ENCODE measurements at regions not wholly inside any gene's neighbourhood (a gene's known extent, or its start where the extent isn't known, plus 50 kb on each side); places are given as distances from the start of the nearest gene placed in this dataset.

DNA sequence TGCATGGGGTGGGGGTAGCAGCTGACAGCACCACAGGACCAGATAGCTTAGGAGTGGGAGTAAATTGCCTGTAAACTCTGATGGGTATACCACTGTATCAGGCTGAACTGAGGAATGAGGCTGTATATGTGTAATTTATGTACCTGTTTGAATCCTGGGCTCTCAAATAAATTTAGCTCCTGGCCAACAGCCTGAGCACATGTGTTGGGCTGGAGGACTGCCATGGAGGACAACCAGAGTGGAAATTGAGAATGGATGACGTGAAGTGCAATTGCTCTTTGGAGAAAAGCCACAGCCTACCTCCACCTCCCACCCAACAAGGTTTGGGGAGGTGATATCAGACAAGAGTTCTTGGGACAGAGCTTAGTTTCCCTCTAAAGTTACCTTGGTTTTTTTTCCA lies 328.6 kb upstream of the PROK2 start:
- intact Hi-C loops (cut with micrococcal nuclease), result no loop called here
- H3K27me3 Mint-ChIP-seq, result peaks cover 13% of the 10 kb centered on the region
- no peak overlapping the region for H3K4me3 Mint-ChIP-seq
- H3K36me3 Mint-ChIP-seq (ENCODE audit: low read depth), result no peaks in the 10 kb centered on the region
- no peaks in the 10 kb centered on the region for H3K4me1 Mint-ChIP-seq
- H3K27ac Mint-ChIP-seq, result no peak overlapping the region
- ChIA-PET POLR2A (no interaction called here), CTCF (no interaction called here)
- DNase-seq (no peak), ATAC-seq (ENCODE audit: low read depth) (no peak)
- H3K9me3 Mint-ChIP-seq, result no peaks in the 10 kb centered on the region
- TF ChIP-seq, protein P1, sequence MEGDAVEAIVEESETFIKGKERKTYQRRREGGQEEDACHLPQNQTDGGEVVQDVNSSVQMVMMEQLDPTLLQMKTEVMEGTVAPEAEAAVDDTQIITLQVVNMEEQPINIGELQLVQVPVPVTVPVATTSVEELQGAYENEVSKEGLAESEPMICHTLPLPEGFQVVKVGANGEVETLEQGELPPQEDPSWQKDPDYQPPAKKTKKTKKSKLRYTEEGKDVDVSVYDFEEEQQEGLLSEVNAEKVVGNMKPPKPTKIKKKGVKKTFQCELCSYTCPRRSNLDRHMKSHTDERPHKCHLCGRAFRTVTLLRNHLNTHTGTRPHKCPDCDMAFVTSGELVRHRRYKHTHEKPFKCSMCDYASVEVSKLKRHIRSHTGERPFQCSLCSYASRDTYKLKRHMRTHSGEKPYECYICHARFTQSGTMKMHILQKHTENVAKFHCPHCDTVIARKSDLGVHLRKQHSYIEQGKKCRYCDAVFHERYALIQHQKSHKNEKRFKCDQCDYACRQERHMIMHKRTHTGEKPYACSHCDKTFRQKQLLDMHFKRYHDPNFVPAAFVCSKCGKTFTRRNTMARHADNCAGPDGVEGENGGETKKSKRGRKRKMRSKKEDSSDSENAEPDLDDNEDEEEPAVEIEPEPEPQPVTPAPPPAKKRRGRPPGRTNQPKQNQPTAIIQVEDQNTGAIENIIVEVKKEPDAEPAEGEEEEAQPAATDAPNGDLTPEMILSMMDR (IDR thresholded peaks at IDR 0.05), result no peak

DNA sequence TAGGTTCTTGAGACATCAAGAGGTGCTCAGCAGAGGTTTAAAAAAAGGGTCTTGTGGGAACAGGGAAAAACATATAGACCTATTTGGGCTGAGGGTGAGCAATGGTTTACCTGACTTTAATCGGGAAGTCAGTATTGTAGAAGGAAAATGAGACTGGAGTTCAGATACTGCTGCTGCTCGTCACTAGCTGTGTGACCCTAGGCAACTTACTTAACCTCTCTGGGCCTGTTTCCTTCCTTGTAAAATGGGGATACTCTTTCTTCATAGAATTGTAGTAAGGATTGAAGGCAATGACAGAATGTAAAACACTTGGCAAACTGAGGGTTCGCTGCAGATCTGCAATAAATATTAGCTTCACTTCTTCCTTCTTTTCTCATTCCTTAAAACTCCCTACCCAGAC lies 327.5 kb upstream of the PROK2 start:
- Mint-ChIP-seq H3K27me3 (peaks cover 13% of the 10 kb centered on the region), H3K4me3 (no peak overlapping the region), H3K36me3 (ENCODE audit: low read depth) (no peaks in the 10 kb centered on the region), H3K4me1 (no peaks in the 10 kb centered on the region), H3K9me3 (no peaks in the 10 kb centered on the region), H3K27ac (no peak overlapping the region)
- CTCF ChIA-PET, result no interaction called here
- POLR2A ChIA-PET, result interaction anchor here (1.2 kb wide), 1 partner anchor 10 kb away, joined by 3 read pairs; no protein-coding TSS in a partner anchor
- TF ChIP-seq, protein P1 (IDR thresholded peaks at IDR 0.05), result no peak
- no peak for ATAC-seq (ENCODE audit: low read depth)
- no peak for DNase-seq
- intact Hi-C loops (cut with micrococcal nuclease), result no loop called here

DNA sequence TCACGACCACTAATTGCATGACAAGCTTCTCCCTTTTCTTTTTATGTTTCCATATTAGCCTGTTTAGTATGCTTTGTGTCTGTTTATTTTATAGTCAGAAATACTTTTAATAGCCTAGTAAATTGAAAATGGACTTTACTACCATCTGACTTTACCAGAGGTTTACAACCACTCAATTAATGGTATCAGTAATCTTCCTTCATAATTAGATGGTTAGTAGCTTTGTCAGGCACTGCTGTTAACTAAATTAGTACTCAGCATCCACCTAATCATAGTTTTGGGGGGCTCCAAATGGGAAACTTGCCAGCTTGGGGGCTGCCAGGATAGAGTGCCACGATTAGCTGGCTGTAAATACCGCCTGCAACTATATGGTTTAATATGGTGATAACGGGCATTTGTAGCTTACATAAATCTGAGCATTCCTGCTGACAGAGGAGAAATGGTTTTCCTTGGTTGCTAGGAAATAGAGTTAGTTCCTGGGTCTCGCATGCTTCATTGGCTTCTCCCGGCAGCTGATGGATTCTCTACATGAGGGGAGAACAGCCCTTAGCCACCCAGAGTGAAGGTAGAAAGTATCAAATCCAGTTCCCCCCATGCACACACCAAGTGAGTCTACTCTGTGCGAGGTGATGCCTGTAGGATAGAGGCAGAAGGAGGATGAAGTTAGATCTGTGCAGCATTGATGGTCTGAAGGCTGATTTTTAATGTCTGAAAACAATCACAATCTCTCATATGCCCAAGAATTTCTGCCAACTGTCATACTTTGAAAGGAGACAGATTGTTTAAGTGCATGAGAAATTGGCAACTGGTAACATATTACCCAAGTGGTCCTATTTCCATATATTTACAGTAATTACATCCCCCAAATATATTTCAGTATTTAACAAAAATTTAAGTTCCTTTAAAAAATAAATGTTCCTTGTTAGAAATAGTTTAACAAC lies 326.6 kb upstream of the PROK2 start:
- intact Hi-C loops (cut with micrococcal nuclease), result no loop called here
- Mint-ChIP-seq H3K9me3 (no peaks in the 10 kb centered on the region), H3K36me3 (ENCODE audit: low read depth) (no peaks in the 10 kb centered on the region), H3K27ac (no peak overlapping the region), H3K27me3 (peaks cover 13% of the 10 kb centered on the region), H3K4me3 (no peak overlapping the region), H3K4me1 (no peaks in the 10 kb centered on the region)
- no peak for ATAC-seq (ENCODE audit: low read depth)
- POLR2A ChIA-PET, result interaction anchor here (0.6 to 1.2 kb wide), 2 partner anchors 11 to 30 kb away, joined by 3 to 4 read pairs; no protein-coding TSS in a partner anchor
- DNase-seq, result no peak
- CTCF ChIA-PET, result no interaction called here
- TF ChIP-seq, protein P1 (IDR thresholded peaks at IDR 0.05), result no peak

DNA sequence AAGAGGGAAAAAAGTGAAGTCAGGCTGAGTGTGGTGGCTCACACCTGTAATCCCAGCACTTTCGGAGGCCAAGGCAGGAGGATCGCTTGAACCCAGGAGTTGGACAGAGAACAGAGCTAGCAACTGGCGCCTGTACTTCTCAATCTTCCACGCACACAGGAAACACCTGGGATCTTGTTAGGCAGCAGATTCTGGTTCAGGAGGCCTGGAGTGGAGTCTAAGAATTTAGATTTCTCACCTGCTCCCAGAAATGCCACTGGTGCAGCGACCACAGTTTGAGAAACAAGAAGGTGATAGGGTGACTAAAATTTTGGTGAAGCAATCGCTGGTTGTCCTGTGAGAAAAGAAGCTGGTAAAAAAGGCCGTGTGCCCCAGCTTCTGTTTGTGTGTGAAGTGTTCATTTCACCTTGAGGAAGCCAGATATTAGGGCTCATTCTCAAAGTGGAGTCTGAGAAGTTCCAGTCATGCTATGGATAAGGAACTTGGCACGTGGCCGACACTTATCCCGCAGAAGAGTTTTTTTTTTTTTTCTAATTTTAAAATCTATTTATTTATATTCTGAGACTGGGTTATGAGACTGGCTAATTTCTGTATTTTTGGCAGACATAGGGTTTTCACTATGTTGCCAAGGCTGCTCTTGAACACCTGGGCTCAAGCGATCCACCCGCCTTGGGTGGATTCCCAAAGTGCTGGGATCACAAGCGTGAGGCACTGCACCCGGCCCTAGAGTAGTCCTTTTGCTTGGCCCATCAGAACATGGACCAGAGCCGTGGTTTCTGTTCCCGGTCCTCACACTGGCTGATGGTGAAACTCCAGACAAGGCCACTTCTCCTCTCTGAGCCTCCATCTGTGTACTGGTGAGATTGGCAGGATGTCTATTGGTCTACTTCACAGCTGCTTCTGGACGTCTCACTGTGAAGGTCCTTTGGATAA lies 324.6 kb upstream of the PROK2 start:
- POLR2A ChIA-PET, result no interaction called here
- Mint-ChIP-seq H3K27me3 (peaks cover 17% of the 10 kb centered on the region), H3K4me1 (no peaks in the 10 kb centered on the region), H3K4me3 (no peak overlapping the region), H3K27ac (no peak overlapping the region), H3K9me3 (no peaks in the 10 kb centered on the region), H3K36me3 (ENCODE audit: low read depth) (no peaks in the 10 kb centered on the region)
- no peak for DNase-seq
- TF ChIP-seq, protein P1 (IDR thresholded peaks at IDR 0.05), result no peak
- CTCF ChIA-PET, result no interaction called here
- intact Hi-C loops (cut with micrococcal nuclease), result no loop called here
- no peak for ATAC-seq (ENCODE audit: low read depth)

DNA sequence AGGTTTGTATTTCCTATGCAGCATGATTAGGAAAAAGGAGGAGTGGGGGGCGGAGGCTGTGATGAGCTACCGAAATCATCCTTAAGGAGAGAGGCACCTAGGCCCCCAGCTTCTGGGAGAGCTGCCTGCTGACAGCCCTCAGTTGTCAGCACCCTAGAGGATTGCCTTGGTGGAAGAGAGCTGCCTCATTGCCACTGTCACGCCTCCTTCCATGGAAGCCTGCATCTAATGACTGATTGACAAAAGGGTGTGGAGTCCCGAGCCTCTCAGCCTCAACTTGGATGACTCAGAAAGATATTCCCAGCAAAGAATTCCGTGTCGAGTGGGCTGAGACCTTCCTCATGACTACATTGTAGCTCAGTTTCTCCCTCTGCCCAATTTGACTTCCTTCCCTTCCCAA lies 320.4 kb upstream of the PROK2 start:
- POLR2A ChIA-PET, result interaction anchor here (0.9 kb wide), 1 partner anchor 10 kb away, joined by 3 read pairs; no protein-coding TSS in a partner anchor
- Mint-ChIP-seq H3K27me3 (peaks cover 15% of the 10 kb centered on the region), H3K36me3 (ENCODE audit: low read depth) (no peaks in the 10 kb centered on the region), H3K27ac (no peak overlapping the region), H3K4me1 (peaks cover 31% of the 10 kb centered on the region), H3K4me3 (no peak overlapping the region), H3K9me3 (no peaks in the 10 kb centered on the region)
- DNase-seq, result no peak
- no peak for ATAC-seq (ENCODE audit: low read depth)
- CTCF ChIA-PET, result no interaction called here
- TF ChIP-seq, protein P1 (IDR thresholded peaks at IDR 0.05), result no peak
- intact Hi-C loops (cut with micrococcal nuclease), result no loop called here
